GM12873 (cell line): ENCODE measurements at regions not wholly inside any gene's neighbourhood (a gene's known extent, or its start where the extent isn't known, plus 50 kb on each side); places are given as distances from the start of the nearest gene placed in this dataset.

Experiments
- CTCF ChIP-seq: IDR thresholded peaks from 2 replicates; pipeline ENCODE4 v1.5.1; 2012; ENCODE audit warnings: low read depth, mild to moderate bottlenecking, moderate library complexity, low read length, control low read depth; ENCODE audit not compliant: insufficient read depth; ENCODE audit errors: missing control alignments

GRCh38 chr1:168964478-168964877 is 142.0 kb upstream of the ATP1B1 start:
- no peak for TF ChIP-seq CTCF

GRCh38 chr1:168966217-168966616 is 140.3 kb upstream of the ATP1B1 start:
- no peak for TF ChIP-seq CTCF

GRCh38 chr1:168966636-168967035 is 139.9 kb upstream of the ATP1B1 start:
- TF ChIP-seq CTCF, result no peak

- TF ChIP-seq CTCF, result no peak
These were observed 135.4 kb upstream of the ATP1B1 start for GRCh38 chr1:168970926-168971659.

GRCh38 chr1:168972225-168972624 is 134.3 kb upstream of the ATP1B1 start:
- TF ChIP-seq CTCF, result no peak

- TF ChIP-seq CTCF, result no peak
These were observed 133.6 kb upstream of the ATP1B1 start for GRCh38 chr1:168972887-168973286.

- no peak for TF ChIP-seq CTCF
These were observed 132.4 kb upstream of the ATP1B1 start for GRCh38 chr1:168974117-168974516.
